Muscle of back (tissue), 3 donors: ENCODE measurements at regions not wholly inside any gene's neighbourhood (a gene's known extent, or its start where the extent isn't known, plus 50 kb on each side); places are given as distances from the start of the nearest gene placed in this dataset.

Experiments used
- DNase-seq, 3 donors: peaks; one replicate each; pipeline versions ENCODE4 v3.0.0 to v3.0.0-alpha.2; 2013

GRCh38 chr10:78296785-78297184 is 263.1 kb downstream of the RPS24 start:
- no peak for DNase-seq

GRCh38 chr10:78297997-78298396 is 264.3 kb downstream of the RPS24 start:
- DNase-seq, result no peak

GRCh38 chr10:78298835-78299234 is 265.2 kb downstream of the RPS24 start:
- no peak for DNase-seq

GRCh38 chr10:78299851-78300468 is 266.3 kb downstream of the RPS24 start:
- peak in 1 of 3 donors; percentile 40 for DNase-seq

GRCh38 chr10:78300526-78300925 is 266.9 kb downstream of the RPS24 start:
- no peak for DNase-seq

- DNase-seq, result no peak
These were observed 267.8 kb downstream of the RPS24 start for GRCh38 chr10:78301481-78301880.

- no peak for DNase-seq
These were observed 268.5 kb downstream of the RPS24 start for GRCh38 chr10:78301891-78302738.

- no peak for DNase-seq
These were observed 269.0 kb downstream of the RPS24 start for GRCh38 chr10:78302739-78302988.

- DNase-seq, result peak; percentile 91 to 97 (median 94)
These were observed 269.6 kb downstream of the RPS24 start for GRCh38 chr10:78302989-78303854.

GRCh38 chr10:78304091-78305045 is 270.7 kb downstream of the RPS24 start:
- DNase-seq, result no peak

- no peak for DNase-seq
These were observed 271.6 kb downstream of the RPS24 start for GRCh38 chr10:78305311-78305710.

GRCh38 chr10:78306358-78306757 is 272.7 kb downstream of the RPS24 start:
- DNase-seq, result no peak

GRCh38 chr10:78307576-78307975 is 273.9 kb downstream of the RPS24 start:
- no peak for DNase-seq

- DNase-seq, result no peak
These were observed 276.0 kb downstream of the RPS24 start for GRCh38 chr10:78309536-78310237.

- DNase-seq, result no peak
These were observed 276.9 kb downstream of the RPS24 start for GRCh38 chr10:78310481-78311080.

GRCh38 chr10:78312197-78313047 is 278.8 kb downstream of the RPS24 start:
- DNase-seq, result no peak

GRCh38 chr10:78313048-78313381 is 279.4 kb downstream of the RPS24 start:
- DNase-seq, result no peak

GRCh38 chr10:78313636-78314035 is 280.0 kb downstream of the RPS24 start:
- no peak for DNase-seq

GRCh38 chr10:78314651-78315050 is 281.0 kb downstream of the RPS24 start:
- no peak for DNase-seq
